ENCODE measurements at regions not wholly inside any gene's neighbourhood (a gene's known extent, or its start where the extent isn't known, plus 50 kb on each side); places are given as distances from the start of the nearest gene placed in this dataset.

DNA sequence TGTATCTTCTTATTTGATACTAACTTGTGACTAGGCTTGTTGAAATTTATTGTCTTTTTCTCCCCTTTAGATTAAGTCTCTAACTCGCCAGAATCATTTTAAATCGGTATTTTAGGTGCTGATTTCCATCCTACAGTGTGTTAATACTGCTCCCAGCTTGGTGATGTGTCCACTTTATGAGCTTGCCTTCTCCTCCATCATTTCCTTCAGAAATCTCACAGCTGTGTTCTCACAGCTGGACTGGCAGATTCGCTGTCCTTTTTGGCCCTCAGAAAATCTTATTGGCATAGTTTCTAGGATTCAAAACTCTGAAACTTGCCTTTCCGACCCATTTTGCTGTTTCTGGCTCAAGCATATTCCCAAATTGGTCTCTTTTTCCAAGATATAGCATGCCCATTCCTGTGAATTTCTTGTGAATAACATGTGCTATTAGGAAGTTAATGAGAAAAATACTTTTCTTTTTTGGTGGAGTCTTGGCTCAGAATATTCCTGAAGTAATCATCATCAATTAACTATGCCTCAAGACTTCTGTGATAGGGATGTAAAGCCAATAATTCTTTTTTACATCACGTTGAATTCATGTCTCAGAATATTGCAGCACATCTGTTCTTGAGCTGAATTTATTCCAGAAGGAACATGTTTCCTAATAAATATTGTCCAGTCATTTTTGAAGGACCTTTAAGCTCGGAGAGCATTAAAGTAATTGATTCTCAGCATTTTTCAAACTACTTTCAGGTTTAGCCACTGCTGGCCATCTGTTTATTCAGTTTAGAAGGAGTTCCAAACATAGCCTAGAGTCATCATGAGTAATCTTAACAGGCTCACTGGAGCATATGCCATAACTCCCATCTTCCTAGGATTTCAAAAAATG, 50.0 kb upstream of the USP44 start:
- DNase-seq (ENCODE audit: low read depth, low spot score) = no peak
- Histone ChIP-seq H3K9ac (ENCODE audit: control insufficient read depth, insufficient read depth, low read length) (no peak overlapping the region), H3K36me3 (ENCODE audit: control insufficient read depth in 2 of 2, insufficient read depth in 2 of 2, low read length in 1 of 2) (no peaks in the 10 kb centered on the region), H3K79me2 (ENCODE audit: control insufficient read depth, insufficient read depth, low read length) (no peaks in the 10 kb centered on the region), H4K20me1 (ENCODE audit: control insufficient read depth, insufficient read depth) (no peaks in the 10 kb centered on the region), H3K27ac (ENCODE audit: control insufficient read depth, insufficient read depth) (no peak overlapping the region), H2AFZ (ENCODE audit: control insufficient read depth, low read depth, low read length) (no peak overlapping the region), H3K27me3 (replicated peaks in 1 of 2; ENCODE audit: control insufficient read depth in 2 of 2, insufficient read depth in 2 of 2, low read length in 1 of 2) (peaks cover 0 to 2% of the 10 kb centered on the region in 2 experiments; a peak in 1 of 4 replicates), H3K4me2 (ENCODE audit: control insufficient read depth, insufficient read depth) (no peak overlapping the region), H3K4me3 (no peak overlapping the region), H3K9me3 (replicated peaks; ENCODE audit: control insufficient read depth, insufficient read depth, low read length) (no peaks in the 10 kb centered on the region), H3K4me1 (ENCODE audit: control insufficient read depth, insufficient read depth, low read length) (no peaks in the 10 kb centered on the region)
- CTCF ChIA-PET = no interaction called here
- intact Hi-C loops (cut with micrococcal nuclease; ENCODE audit: unreplicated experiment) (no loop called here), in situ Hi-C loops (cut with MboI) (no loop called here)
- no peak for ATAC-seq
- TF ChIP-seq ZNF217 (IDR thresholded peaks at IDR 0.05) (no peak), RBBP5 (conservative IDR thresholded peaks at IDR 0.05) (no peak), TARDBP (IDR thresholded peaks at IDR 0.05; ENCODE audit: borderline replicate concordance) (no peak), POLR2AphosphoS5 (IDR thresholded peaks at IDR 0.05; ENCODE audit: low read length) (no peak), KLF5 (IDR thresholded peaks at IDR 0.05; ENCODE audit: partially characterized antibody) (no peak), CBFB (IDR thresholded peaks at IDR 0.05; ENCODE audit: low read depth) (no peak), ZNF622 (IDR thresholded peaks at IDR 0.05) (no peak), KDM1A (IDR thresholded peaks at IDR 0.05; ENCODE audit: borderline replicate concordance) (no peak), SPI1 (IDR thresholded peaks at IDR 0.05; ENCODE audit: borderline replicate concordance, insufficient read depth, low read depth, low read length) (no peak), SIX5 (IDR thresholded peaks at IDR 0.05; ENCODE audit: low read depth, low read length, severe bottlenecking) (no peak), PAX5 (IDR thresholded peaks at IDR 0.05; ENCODE audit: borderline replicate concordance, low read depth, low read length) (no peak), PRDM15 (CRISPR knock-in tag; IDR thresholded peaks at IDR 0.05) (no peak), NFYB (IDR thresholded peaks at IDR 0.05; ENCODE audit: insufficient read depth, low read depth, low read length) (no peak), POLR2A (IDR thresholded peaks at IDR 0.05; ENCODE audit: low read depth, low read length) (no peak), CBX3 (IDR thresholded peaks at IDR 0.05; ENCODE audit: borderline replicate concordance, low read depth) (no peak), NBN (IDR thresholded peaks at IDR 0.05) (no peak), RUNX3 (IDR thresholded peaks at IDR 0.05; ENCODE audit: low read length) (no peak)
- TF ChIP-seq, protein P1, sequence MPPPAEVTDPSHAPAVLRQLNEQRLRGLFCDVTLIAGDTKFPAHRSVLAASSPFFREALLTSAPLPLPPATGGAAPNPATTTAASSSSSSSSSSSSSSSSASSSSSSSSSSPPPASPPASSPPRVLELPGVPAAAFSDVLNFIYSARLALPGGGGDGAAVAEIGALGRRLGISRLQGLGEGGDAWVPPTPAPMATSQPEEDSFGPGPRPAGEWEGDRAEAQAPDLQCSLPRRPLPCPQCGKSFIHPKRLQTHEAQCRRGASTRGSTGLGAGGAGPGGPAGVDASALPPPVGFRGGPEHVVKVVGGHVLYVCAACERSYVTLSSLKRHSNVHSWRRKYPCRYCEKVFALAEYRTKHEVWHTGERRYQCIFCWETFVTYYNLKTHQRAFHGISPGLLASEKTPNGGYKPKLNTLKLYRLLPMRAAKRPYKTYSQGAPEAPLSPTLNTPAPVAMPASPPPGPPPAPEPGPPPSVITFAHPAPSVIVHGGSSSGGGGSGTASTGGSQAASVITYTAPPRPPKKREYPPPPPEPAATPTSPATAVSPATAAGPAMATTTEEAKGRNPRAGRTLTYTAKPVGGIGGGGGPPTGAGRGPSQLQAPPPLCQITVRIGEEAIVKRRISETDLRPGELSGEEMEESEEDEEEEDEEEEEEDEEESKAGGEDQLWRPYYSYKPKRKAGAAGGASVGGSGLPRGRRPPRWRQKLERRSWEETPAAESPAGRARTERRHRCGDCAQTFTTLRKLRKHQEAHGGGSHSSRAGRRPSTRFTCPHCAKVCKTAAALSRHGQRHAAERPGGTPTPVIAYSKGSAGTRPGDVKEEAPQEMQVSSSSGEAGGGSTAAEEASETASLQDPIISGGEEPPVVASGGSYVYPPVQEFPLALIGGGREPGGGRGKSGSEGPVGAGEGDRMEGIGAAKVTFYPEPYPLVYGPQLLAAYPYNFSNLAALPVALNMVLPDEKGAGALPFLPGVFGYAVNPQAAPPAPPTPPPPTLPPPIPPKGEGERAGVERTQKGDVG (CRISPR knock-in tag; IDR thresholded peaks at IDR 0.05) = no peak
- SMC1A ChIA-PET (ENCODE audit: uncharacterized antibody, unreplicated experiment) = no interaction called here
- 26% methylated on average over 6 of the region's 6 CpGs for WGBS (ENCODE audit: insufficient coverage, insufficient replicate concordance, low lambda C conversion rate, missing lambda C conversion rate)
- no peak for FAIRE-seq
- POLR2A ChIA-PET = interaction anchor here (0.5 kb wide), 1 partner anchor 14 kb away, joined by 3 read pairs; no protein-coding TSS in a partner anchor
- RAD21 ChIA-PET (ENCODE audit: unreplicated experiment) = no interaction called here
- no TSS peak for BruUV-seq (replicated peaks)
